Liver (tissue), 8 donors: ENCODE measurements at regions not wholly inside any gene's neighbourhood (a gene's known extent, or its start where the extent isn't known, plus 50 kb on each side); places are given as distances from the start of the nearest gene placed in this dataset.

ENCODE experiments used
- DNase-seq: peaks from one replicate; pipeline ENCODE4 v3.0.0-alpha.2; 2017; ENCODE audit warnings: low spot score
- H3K27ac ChIP-seq, 2 donors: one replicate each; pipeline ENCODE4 v1.7.0; 2013; ENCODE audit warnings: inconsistent platforms in 2 of 2, low read length in 2 of 2, control low read depth in 1 of 2, low read depth in 1 of 2, mild to moderate bottlenecking in 1 of 2
- H3K27me3 ChIP-seq, 4 donors: one replicate each; pipeline versions ENCODE4 v1.6.1 to v1.7.0; 2013; ENCODE audit warnings: low read length in 3 of 4, inconsistent platforms in 1 of 4, mild to moderate bottlenecking in 1 of 4, moderate library complexity in 1 of 4; ENCODE audit not compliant: control insufficient read depth in 4 of 4, insufficient read depth in 4 of 4
- H3K36me3 ChIP-seq, 4 donors: one replicate each; pipeline versions ENCODE4 v1.6.1 to v1.7.0; 2013; ENCODE audit warnings: low read length in 3 of 4, mild to moderate bottlenecking in 3 of 4, low read depth in 1 of 4, moderate library complexity in 1 of 4; ENCODE audit not compliant: control insufficient read depth in 4 of 4, insufficient read depth in 3 of 4
- H3K4me1 ChIP-seq, 4 donors: one replicate each; pipeline versions ENCODE4 v1.6.1 to v1.7.0; 2013; ENCODE audit warnings: low read length in 3 of 4, mild to moderate bottlenecking in 3 of 4, moderate library complexity in 1 of 4; ENCODE audit not compliant: control insufficient read depth in 4 of 4, insufficient read depth in 4 of 4
- H3K4me3 ChIP-seq, 3 donors: one replicate each; pipeline versions ENCODE4 v1.6.1 to v1.7.0; 2013; ENCODE audit warnings: low read length in 3 of 3, control low read depth in 1 of 3, low read depth in 1 of 3, mild to moderate bottlenecking in 1 of 3
- H3K9ac ChIP-seq, 2 donors: one replicate each; pipeline ENCODE4 v1.7.0; 2013; ENCODE audit warnings: low read length in 2 of 2, mild to moderate bottlenecking in 2 of 2, moderate library complexity in 2 of 2, control low read depth in 1 of 2, low read depth in 1 of 2
- H3K9me3 ChIP-seq, 4 donors: one replicate each; pipeline versions ENCODE4 v1.6.1 to v1.7.0; 2013; ENCODE audit warnings: low read length in 3 of 4; ENCODE audit not compliant: control insufficient read depth in 4 of 4
- EGR1 ChIP-seq, 2 donors: IDR thresholded peaks; 2 replicates each; pipeline ENCODE4 v1.6.1; 2016 to 2018; ENCODE audit warnings: antibody characterized with exemption in 2 of 2, low read depth in 2 of 2
- FOXA1 ChIP-seq: IDR thresholded peaks from 2 replicates; pipeline ENCODE4 v1.6.1; 2016; ENCODE audit warnings: antibody characterized with exemption
- FOXA2 ChIP-seq: IDR thresholded peaks from 2 replicates; pipeline ENCODE4 v1.6.1; 2016; ENCODE audit warnings: antibody characterized with exemption
- GABPA ChIP-seq, 2 donors: IDR thresholded peaks in 1 of 2; conservative IDR thresholded peaks in 1 of 2; 2 replicates each; pipeline ENCODE4 v1.6.1; 2016; ENCODE audit warnings: antibody characterized with exemption in 2 of 2, mild to moderate bottlenecking in 1 of 2, moderate library complexity in 1 of 2
- HNF4A ChIP-seq, 2 donors: conservative IDR thresholded peaks; 2 replicates each; pipeline ENCODE4 v1.6.1; 2016; ENCODE audit warnings: antibody characterized with exemption in 2 of 2, mild to moderate bottlenecking in 2 of 2
- HNF4G ChIP-seq: IDR thresholded peaks from 2 replicates; pipeline ENCODE4 v1.6.1; 2016; ENCODE audit warnings: antibody characterized with exemption
- JUND ChIP-seq, 2 donors: IDR thresholded peaks; 2 replicates each; pipeline ENCODE4 v1.6.1; 2016; ENCODE audit warnings: antibody characterized with exemption in 2 of 2
- NR2F2 ChIP-seq: IDR thresholded peaks from 2 replicates; pipeline ENCODE4 v1.6.1; 2016; ENCODE audit warnings: antibody characterized with exemption
- RAD21 ChIP-seq, 2 donors: IDR thresholded peaks; 2 replicates each; pipeline ENCODE4 v1.6.1; 2016; ENCODE audit warnings: antibody characterized with exemption in 2 of 2, mild to moderate bottlenecking in 2 of 2
- RXRA ChIP-seq, 2 donors: IDR thresholded peaks; 2 replicates each; pipeline ENCODE4 v1.6.1; 2017 to 2018; ENCODE audit warnings: antibody characterized with exemption in 2 of 2, mild to moderate bottlenecking in 1 of 2
- SP1 ChIP-seq: IDR thresholded peaks from 2 replicates; pipeline ENCODE4 v1.6.1; 2018; ENCODE audit warnings: antibody characterized with exemption, mild to moderate bottlenecking
- YY1 ChIP-seq: IDR thresholded peaks from 2 replicates; pipeline ENCODE4 v1.6.1; 2016; ENCODE audit warnings: antibody characterized with exemption, mild to moderate bottlenecking
- WGBS: extraction: QIAGEN DNeasy Blood & Tissue Kit; methylation state at CpG from one replicate; pipeline ENCODE4 v1.1.7; 2013; 5-methylcytosine and 5-hydroxymethylcytosine counted together
- TF ChIP-seq, protein P1 (sequence below): IDR thresholded peaks from 2 replicates; pipeline ENCODE4 v1.6.1; 2016; ENCODE audit warnings: antibody characterized with exemption
- TF ChIP-seq, protein P2 (sequence below): fragments of 150-350 bp; IDR thresholded peaks from 2 replicates; pipeline ENCODE4 v1.5.1; 2017; ENCODE audit warnings: improper control_type of control experiment, low read depth, low read length; ENCODE audit not compliant: missing input control
- TF ChIP-seq, protein P3 (sequence below): IDR thresholded peaks from 2 replicates; pipeline ENCODE4 v1.6.1; 2016; ENCODE audit warnings: antibody characterized with exemption
- TF ChIP-seq, protein P4 (sequence below): IDR thresholded peaks from 2 replicates; pipeline ENCODE4 v1.6.1; 2016; ENCODE audit warnings: antibody characterized with exemption, mild to moderate bottlenecking
- TF ChIP-seq, protein P5 (sequence below): IDR thresholded peaks from 2 replicates; pipeline ENCODE4 v1.6.1; 2016; ENCODE audit warnings: antibody characterized with exemption
- donor health status: healthy.
- donor health status: healthy.
- donor health status: healthy.
- donor health status: healthy.
- donor health status: healthy.

DNA sequence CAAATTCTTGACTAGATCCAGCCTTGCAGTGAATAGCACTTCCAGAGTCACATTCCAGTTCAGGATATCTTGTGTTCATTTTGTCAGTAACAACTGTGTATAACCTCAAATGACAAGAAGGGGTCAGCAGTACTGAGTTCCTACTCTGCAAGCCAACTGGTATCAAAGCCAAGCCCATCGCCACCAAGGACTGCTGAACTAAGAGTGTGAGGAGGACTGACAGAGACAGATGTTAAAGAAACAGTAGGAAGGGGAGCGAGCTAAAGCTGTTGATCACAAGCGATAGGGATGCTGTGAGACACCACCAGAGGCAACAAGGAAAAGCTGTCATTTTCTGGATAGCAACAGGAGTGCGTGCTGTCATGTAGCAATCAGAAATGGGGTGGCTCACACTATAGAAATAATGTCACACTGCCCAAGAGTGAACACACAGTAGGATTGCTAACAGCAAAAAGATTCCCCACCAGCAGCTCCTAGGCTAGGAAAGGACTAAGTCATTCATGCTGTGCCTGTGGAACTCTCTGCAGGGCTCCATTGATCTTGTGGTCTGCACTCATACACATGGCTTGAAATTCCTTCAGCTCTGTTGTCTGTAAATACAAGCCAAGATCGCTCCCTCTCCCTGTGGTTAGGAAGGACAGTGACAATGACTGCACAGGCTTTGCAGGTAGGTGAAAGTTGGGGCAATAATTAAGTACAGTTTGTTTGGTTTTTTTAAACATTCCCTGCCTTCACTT lies 658.6 kb downstream of the NR2F1-AS1 start (continued):
- TF ChIP-seq FOXA1 (no peak), FOXA2 (no peak)
- TF ChIP-seq, protein P1, sequence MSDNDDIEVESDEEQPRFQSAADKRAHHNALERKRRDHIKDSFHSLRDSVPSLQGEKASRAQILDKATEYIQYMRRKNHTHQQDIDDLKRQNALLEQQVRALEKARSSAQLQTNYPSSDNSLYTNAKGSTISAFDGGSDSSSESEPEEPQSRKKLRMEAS, result no peak

DNA sequence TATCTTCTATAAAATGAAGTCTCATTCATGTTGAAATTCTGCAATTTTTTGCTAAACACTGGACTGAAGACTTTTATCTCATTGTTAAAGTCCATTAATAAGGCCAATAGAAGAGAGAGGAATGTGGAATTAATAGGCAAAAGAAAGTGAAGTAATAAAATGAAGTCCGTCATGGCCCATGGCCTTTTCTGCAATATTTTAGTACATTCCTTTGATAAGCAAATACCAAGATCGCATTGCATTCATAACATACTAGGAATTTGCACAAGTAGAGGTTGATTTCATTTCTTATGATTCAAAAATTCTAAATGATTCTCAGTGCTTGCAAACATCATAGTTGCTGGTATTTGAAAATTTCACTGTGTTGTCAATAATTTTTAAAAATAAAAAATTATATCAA lies 664.0 kb downstream of the NR2F1-AS1 start:
- TF ChIP-seq GABPA (IDR thresholded peaks at IDR 0.05 in 1 of 2, conservative IDR thresholded peaks at IDR 0.05 in 1 of 2) (no peak), RAD21 (IDR thresholded peaks at IDR 0.05) (peak in 1 of 2 donors; percentile 9), NR2F2 (peak; percentile 56)
- DNase-seq, result no peak
- H3K4me3 ChIP-seq, result no peak overlapping the region
- WGBS, result 88% methylated on average over 2 of the region's 2 CpGs
- H3K9ac ChIP-seq, result no peak overlapping the region
- H3K4me1 ChIP-seq, result peaks cover 0 to 2% (median 0%) of the 10 kb centered on the region in 4 donors
- H3K36me3 ChIP-seq, result no peaks in the 10 kb centered on the region
- no peaks in the 10 kb centered on the region for H3K9me3 ChIP-seq
- H3K27ac ChIP-seq, result no peak overlapping the region
- H3K27me3 ChIP-seq, result no peaks in the 10 kb centered on the region

DNA sequence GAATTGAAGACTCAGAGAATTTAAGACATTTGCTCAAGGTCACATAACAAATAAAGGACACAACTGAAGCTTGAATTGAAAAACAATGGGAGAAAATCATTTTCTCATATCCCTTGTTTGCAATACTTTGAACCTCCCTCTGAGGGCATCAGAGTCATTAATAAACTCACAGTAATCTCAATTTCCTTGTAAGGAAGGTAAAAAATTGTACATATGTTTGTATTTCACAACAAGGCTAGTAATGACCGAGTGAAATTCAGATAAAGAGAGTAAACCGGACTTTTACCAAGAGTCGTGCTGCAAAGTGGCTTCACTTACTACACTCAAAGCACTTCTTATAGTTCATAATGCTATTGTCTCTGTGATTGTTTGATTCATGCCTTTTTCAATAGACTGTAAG lies 665.0 kb downstream of the NR2F1-AS1 start:
- H3K9ac ChIP-seq, result no peak overlapping the region
- H3K27me3 ChIP-seq, result no peaks in the 10 kb centered on the region
- 29% methylated on average over 3 of the region's 3 CpGs for WGBS
- no peak for DNase-seq
- H3K27ac ChIP-seq, result no peak overlapping the region
- no peaks in the 10 kb centered on the region for H3K36me3 ChIP-seq
- H3K4me3 ChIP-seq, result no peak overlapping the region
- H3K9me3 ChIP-seq, result no peaks in the 10 kb centered on the region
- peaks cover 0 to 2% (median 0%) of the 10 kb centered on the region in 4 donors for H3K4me1 ChIP-seq
- no peak for TF ChIP-seq RXRA (IDR thresholded peaks at IDR 0.05)
- TF ChIP-seq NR2F2, result no peak
- TF ChIP-seq SP1, result no peak
- TF ChIP-seq, protein P2, sequence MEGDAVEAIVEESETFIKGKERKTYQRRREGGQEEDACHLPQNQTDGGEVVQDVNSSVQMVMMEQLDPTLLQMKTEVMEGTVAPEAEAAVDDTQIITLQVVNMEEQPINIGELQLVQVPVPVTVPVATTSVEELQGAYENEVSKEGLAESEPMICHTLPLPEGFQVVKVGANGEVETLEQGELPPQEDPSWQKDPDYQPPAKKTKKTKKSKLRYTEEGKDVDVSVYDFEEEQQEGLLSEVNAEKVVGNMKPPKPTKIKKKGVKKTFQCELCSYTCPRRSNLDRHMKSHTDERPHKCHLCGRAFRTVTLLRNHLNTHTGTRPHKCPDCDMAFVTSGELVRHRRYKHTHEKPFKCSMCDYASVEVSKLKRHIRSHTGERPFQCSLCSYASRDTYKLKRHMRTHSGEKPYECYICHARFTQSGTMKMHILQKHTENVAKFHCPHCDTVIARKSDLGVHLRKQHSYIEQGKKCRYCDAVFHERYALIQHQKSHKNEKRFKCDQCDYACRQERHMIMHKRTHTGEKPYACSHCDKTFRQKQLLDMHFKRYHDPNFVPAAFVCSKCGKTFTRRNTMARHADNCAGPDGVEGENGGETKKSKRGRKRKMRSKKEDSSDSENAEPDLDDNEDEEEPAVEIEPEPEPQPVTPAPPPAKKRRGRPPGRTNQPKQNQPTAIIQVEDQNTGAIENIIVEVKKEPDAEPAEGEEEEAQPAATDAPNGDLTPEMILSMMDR, result no peak
- no peak for TF ChIP-seq YY1
- TF ChIP-seq RAD21 (IDR thresholded peaks at IDR 0.05), result peak; percentile 55 to 56
- TF ChIP-seq, protein P3, sequence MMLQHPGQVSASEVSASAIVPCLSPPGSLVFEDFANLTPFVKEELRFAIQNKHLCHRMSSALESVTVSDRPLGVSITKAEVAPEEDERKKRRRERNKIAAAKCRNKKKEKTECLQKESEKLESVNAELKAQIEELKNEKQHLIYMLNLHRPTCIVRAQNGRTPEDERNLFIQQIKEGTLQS, result no peak
- TF ChIP-seq EGR1 (IDR thresholded peaks at IDR 0.05; ENCODE audit: low read depth in 2 of 2), result no peak

DNA sequence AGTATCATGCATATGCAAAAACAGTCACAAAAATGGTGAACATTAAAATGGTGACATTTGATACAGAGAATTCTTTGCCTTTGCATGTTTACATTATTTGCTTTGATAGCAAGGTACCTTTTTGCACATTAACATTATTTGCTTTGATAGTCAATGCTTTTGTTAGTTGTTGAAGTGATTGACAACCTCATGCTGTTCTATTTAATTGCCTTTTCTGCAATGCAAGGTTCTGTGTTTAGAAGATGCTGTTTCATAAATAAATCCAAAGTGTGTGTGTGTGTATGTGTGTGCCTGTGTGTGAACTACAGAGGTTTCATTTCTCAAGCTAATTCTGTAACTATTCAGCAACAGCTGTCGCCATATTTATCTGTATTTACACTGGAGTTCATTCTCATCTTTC lies 668.7 kb downstream of the NR2F1-AS1 start:
- Histone ChIP-seq H3K27me3 (no peaks in the 10 kb centered on the region), H3K9me3 (no peaks in the 10 kb centered on the region), H3K27ac (no peak overlapping the region), H3K9ac (no peak overlapping the region), H3K36me3 (no peaks in the 10 kb centered on the region), H3K4me3 (no peak overlapping the region), H3K4me1 (peaks cover 0 to 12% (median 3%) of the 10 kb centered on the region in 4 donors)
- WGBS, result 93% methylated on average over 1 of the region's 1 CpG
- no peak for DNase-seq
- TF ChIP-seq, protein P4, sequence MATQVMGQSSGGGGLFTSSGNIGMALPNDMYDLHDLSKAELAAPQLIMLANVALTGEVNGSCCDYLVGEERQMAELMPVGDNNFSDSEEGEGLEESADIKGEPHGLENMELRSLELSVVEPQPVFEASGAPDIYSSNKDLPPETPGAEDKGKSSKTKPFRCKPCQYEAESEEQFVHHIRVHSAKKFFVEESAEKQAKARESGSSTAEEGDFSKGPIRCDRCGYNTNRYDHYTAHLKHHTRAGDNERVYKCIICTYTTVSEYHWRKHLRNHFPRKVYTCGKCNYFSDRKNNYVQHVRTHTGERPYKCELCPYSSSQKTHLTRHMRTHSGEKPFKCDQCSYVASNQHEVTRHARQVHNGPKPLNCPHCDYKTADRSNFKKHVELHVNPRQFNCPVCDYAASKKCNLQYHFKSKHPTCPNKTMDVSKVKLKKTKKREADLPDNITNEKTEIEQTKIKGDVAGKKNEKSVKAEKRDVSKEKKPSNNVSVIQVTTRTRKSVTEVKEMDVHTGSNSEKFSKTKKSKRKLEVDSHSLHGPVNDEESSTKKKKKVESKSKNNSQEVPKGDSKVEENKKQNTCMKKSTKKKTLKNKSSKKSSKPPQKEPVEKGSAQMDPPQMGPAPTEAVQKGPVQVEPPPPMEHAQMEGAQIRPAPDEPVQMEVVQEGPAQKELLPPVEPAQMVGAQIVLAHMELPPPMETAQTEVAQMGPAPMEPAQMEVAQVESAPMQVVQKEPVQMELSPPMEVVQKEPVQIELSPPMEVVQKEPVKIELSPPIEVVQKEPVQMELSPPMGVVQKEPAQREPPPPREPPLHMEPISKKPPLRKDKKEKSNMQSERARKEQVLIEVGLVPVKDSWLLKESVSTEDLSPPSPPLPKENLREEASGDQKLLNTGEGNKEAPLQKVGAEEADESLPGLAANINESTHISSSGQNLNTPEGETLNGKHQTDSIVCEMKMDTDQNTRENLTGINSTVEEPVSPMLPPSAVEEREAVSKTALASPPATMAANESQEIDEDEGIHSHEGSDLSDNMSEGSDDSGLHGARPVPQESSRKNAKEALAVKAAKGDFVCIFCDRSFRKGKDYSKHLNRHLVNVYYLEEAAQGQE, result no peak
- TF ChIP-seq RXRA (IDR thresholded peaks at IDR 0.05) (no peak), EGR1 (IDR thresholded peaks at IDR 0.05; ENCODE audit: low read depth in 2 of 2) (no peak), HNF4G (no peak), HNF4A (conservative IDR thresholded peaks at IDR 0.05) (no peak), NR2F2 (no peak), SP1 (no peak), JUND (IDR thresholded peaks at IDR 0.05) (no peak), RAD21 (IDR thresholded peaks at IDR 0.05) (no peak), FOXA2 (no peak)
- TF ChIP-seq, protein P5, sequence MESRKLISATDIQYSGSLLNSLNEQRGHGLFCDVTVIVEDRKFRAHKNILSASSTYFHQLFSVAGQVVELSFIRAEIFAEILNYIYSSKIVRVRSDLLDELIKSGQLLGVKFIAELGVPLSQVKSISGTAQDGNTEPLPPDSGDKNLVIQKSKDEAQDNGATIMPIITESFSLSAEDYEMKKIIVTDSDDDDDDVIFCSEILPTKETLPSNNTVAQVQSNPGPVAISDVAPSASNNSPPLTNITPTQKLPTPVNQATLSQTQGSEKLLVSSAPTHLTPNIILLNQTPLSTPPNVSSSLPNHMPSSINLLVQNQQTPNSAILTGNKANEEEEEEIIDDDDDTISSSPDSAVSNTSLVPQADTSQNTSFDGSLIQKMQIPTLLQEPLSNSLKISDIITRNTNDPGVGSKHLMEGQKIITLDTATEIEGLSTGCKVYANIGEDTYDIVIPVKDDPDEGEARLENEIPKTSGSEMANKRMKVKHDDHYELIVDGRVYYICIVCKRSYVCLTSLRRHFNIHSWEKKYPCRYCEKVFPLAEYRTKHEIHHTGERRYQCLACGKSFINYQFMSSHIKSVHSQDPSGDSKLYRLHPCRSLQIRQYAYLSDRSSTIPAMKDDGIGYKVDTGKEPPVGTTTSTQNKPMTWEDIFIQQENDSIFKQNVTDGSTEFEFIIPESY, result no peak
- TF ChIP-seq, protein P1, result no peak
- TF ChIP-seq, protein P3, result no peak
